GM19239 (cell line): ENCODE measurements at regions not wholly inside any gene's neighbourhood (a gene's known extent, or its start where the extent isn't known, plus 50 kb on each side); places are given as distances from the start of the nearest gene placed in this dataset.

Experiments used
- DNase-seq: peaks from one replicate; pipeline ENCODE4 v3.0.0; 2011; ENCODE audit warnings: low spot score; ENCODE audit not compliant: insufficient read length
- FAIRE-seq: peaks from 2 replicates; lab custom pipeline; 2011; peaks lifted over from hg19 to GRCh38; lab: Jason Lieb, UNC

- DNase-seq, result no peak
These were observed 338.4 kb upstream of the NOCT start for GRCh38 chr4:138677212-138677611.

GRCh38 chr4:138675685-138676084 is 339.9 kb upstream of the NOCT start:
- DNase-seq, result no peak

More at GRCh38 chr4:138677212-138677611, 338.4 kb upstream of the NOCT start:
- FAIRE-seq, result no peak

GRCh38 chr4:138674209-138674608 is 341.4 kb upstream of the NOCT start:
- FAIRE-seq, result no peak
- DNase-seq, result no peak

More at GRCh38 chr4:138675685-138676084, 339.9 kb upstream of the NOCT start:
- FAIRE-seq, result no peak

- DNase-seq (no peak), FAIRE-seq (no peak)
These were observed 342.5 kb upstream of the NOCT start for GRCh38 chr4:138673053-138673452.

GRCh38 chr4:138672393-138672976 is 343.1 kb upstream of the NOCT start:
- DNase-seq (no peak), FAIRE-seq (no peak)

- DNase-seq, result no peak
- FAIRE-seq, result no peak
These were observed 343.9 kb upstream of the NOCT start for GRCh38 chr4:138671606-138672084.

- no peak for FAIRE-seq
- no peak for DNase-seq
These were observed 344.5 kb upstream of the NOCT start for GRCh38 chr4:138671106-138671505.

- DNase-seq (no peak), FAIRE-seq (no peak)
These were observed 344.9 kb upstream of the NOCT start for GRCh38 chr4:138670681-138671080.

GRCh38 chr4:138669479-138670315 is 345.9 kb upstream of the NOCT start:
- no peak for FAIRE-seq
- DNase-seq, result no peak

GRCh38 chr4:138668309-138668708 is 347.3 kb upstream of the NOCT start:
- FAIRE-seq (no peak), DNase-seq (no peak)

GRCh38 chr4:138666366-138666765 is 349.2 kb upstream of the NOCT start:
- DNase-seq (no peak), FAIRE-seq (no peak)

GRCh38 chr4:138665851-138666250 is 349.7 kb upstream of the NOCT start:
- DNase-seq, result no peak
- FAIRE-seq, result no peak

- FAIRE-seq (no peak), DNase-seq (no peak)
These were observed 351.7 kb upstream of the NOCT start for GRCh38 chr4:138663883-138664282.

- DNase-seq, result no peak
- FAIRE-seq, result no peak
These were observed 355.7 kb upstream of the NOCT start for GRCh38 chr4:138659812-138660316.

GRCh38 chr4:138659037-138659811 is 356.4 kb upstream of the NOCT start:
- no peak for FAIRE-seq
- DNase-seq, result no peak

GRCh38 chr4:138658518-138658917 is 357.1 kb upstream of the NOCT start:
- FAIRE-seq (no peak), DNase-seq (no peak)

- no peak for FAIRE-seq
These were observed 358.6 kb upstream of the NOCT start for GRCh38 chr4:138656990-138657389.

GRCh38 chr4:138655985-138656384 is 359.6 kb upstream of the NOCT start:
- FAIRE-seq (no peak), DNase-seq (no peak)

More at GRCh38 chr4:138656990-138657389, 358.6 kb upstream of the NOCT start:
- DNase-seq, result no peak

- no peak for DNase-seq
- FAIRE-seq, result no peak
These were observed 360.3 kb upstream of the NOCT start for GRCh38 chr4:138655286-138655685.

- DNase-seq, result no peak
- no peak for FAIRE-seq
These were observed 364.6 kb upstream of the NOCT start for GRCh38 chr4:138650929-138651448.
